ENCODE measurements at regions not wholly inside any gene's neighbourhood (a gene's known extent, or its start where the extent isn't known, plus 50 kb on each side); places are given as distances from the start of the nearest gene placed in this dataset.

DNA sequence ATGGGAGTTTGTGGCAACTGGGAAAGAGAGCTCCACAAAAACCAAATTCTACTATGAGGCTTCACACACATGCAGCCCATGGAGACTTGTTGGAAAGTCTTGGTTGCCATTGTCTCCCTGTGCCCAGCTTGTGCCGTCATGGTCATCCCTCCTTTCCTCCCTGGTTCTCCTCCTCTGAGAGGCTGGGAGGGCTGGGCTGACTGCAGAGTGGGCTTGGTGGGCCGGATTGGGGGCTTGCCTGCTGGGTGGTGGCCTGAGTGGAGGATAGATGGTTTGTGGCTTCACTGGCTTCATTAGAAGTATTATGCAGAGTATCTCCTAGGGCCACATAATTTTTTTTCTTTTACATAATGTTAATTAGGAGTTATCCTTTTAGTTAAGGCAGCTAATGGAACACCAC, 52.3 kb upstream of the IRX2 start:
- TF ChIP-seq, protein P1, sequence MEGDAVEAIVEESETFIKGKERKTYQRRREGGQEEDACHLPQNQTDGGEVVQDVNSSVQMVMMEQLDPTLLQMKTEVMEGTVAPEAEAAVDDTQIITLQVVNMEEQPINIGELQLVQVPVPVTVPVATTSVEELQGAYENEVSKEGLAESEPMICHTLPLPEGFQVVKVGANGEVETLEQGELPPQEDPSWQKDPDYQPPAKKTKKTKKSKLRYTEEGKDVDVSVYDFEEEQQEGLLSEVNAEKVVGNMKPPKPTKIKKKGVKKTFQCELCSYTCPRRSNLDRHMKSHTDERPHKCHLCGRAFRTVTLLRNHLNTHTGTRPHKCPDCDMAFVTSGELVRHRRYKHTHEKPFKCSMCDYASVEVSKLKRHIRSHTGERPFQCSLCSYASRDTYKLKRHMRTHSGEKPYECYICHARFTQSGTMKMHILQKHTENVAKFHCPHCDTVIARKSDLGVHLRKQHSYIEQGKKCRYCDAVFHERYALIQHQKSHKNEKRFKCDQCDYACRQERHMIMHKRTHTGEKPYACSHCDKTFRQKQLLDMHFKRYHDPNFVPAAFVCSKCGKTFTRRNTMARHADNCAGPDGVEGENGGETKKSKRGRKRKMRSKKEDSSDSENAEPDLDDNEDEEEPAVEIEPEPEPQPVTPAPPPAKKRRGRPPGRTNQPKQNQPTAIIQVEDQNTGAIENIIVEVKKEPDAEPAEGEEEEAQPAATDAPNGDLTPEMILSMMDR (IDR thresholded peaks at IDR 0.05; ENCODE audit: low read depth, low read length), result no peak
- in situ Hi-C loops (cut with HindIII; ENCODE audit: low sequenced_read_pairs), result no loop called here
- no peak for DNase-seq (ENCODE audit: low read depth, low spot score)

DNA sequence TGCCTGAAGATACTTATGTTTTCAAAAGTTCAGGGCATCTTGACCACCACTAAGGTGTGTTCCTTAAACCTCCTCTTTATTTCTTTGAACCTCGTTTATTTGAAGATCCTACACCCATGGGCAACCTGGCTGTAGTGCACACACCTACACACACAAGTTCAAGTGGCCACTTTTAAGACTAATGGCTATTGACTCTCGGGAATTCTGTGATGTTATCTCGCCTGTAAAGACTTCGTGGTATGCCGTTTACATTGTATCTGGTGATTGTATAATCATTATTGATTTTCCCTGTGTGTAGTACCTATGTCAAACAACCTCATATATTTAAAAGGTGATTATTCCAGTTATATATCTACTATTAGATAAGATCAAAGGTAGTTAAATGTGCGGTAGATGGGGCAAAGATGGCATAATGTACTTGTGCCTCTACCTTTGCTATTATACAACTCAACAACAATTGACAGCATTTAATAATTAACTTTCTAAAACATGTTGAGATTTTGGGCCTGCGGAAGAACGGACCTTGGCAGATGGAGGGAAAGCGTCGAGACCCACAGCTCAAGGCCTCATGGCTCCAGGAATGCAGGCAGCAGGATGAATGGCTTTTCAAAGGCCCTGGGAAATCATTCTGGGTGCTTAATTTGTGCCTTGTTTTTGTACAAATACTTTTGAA, 51.4 kb upstream of the IRX2 start:
- in situ Hi-C loops (cut with HindIII; ENCODE audit: low sequenced_read_pairs), result no loop called here
- DNase-seq (ENCODE audit: low read depth, low spot score), result no peak
- no peak overlapping the region for H3K4me3 ChIP-seq (ENCODE audit: low read depth, low read length)
- TF ChIP-seq, protein P1 (IDR thresholded peaks at IDR 0.05; ENCODE audit: low read depth, low read length), result no peak

More for the DNA sequence above, 52.3 kb upstream of the IRX2 start:
- no peak overlapping the region for H3K4me3 ChIP-seq (ENCODE audit: low read depth, low read length)

DNA sequence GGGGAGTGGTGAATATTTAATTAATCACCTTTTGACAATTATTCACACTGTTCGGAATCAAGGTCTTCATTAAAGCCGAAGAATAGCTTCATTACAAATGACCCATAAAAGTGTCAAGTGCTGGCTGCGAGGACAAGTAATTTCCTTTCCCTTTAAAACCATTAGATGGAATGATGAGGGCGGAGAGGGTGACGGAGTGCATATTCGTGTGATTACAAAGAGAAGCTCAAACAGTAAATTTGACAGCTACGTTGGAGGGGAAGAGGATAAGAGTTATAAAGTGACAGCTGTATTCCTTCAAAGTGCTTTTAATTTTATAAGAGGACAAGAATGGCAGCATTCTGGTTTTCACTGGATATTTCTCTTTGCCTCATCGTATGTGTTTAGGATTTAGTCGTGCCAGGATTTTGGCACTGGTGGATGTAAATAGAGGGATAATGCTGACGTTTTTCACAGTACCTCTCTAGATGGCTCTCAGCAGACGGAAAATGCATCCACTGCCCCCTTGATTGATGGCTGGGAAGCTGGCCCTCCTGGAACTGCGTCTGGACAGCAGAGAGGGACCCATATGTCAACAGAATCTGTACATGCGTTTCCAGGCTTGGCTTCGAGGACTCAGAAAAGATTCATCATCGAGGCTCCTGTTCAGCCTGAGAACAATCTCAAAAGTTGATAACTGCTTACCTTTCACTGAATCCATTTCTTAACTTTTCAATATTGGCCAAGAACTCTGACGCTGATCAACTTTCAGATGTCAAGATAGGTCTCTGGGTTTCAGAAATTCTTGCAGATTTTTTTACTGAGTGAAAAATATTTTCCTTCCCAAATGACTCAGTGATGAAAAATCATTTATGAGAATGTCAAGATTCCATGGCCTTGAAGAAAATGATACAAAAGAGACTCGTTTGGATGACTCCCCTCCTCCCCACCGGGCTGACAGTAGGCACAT, 50.4 kb upstream of the IRX2 start:
- DNase-seq (ENCODE audit: low read depth, low spot score), result no peak
- in situ Hi-C loops (cut with HindIII; ENCODE audit: low sequenced_read_pairs), result no loop called here

More for the DNA sequence above, 50.4 kb upstream of the IRX2 start:
- no peak overlapping the region for H3K4me3 ChIP-seq (ENCODE audit: low read depth, low read length)
- TF ChIP-seq, protein P1 (IDR thresholded peaks at IDR 0.05; ENCODE audit: low read depth, low read length), result no peak

Measured in astrocyte of the spinal cord (primary cell).